ENCODE measurements at regions not wholly inside any gene's neighbourhood (a gene's known extent, or its start where the extent isn't known, plus 50 kb on each side); places are given as distances from the start of the nearest gene placed in this dataset.

GRCh38 chr10:131730771-131731497, 169.9 kb upstream of the PPP2R2D start:
- TF ChIP-seq EP300 (IDR thresholded peaks at IDR 0.05) (no peak), CTCF (IDR thresholded peaks at IDR 0.05) (no peak), POLR2A (IDR thresholded peaks at IDR 0.05) (no peak), POLR2AphosphoS5 (IDR thresholded peaks at IDR 0.05) (no peak)

Data from gastroesophageal sphincter (tissue), 3 donors.